ENCODE measurements at regions not wholly inside any gene's neighbourhood (a gene's known extent, or its start where the extent isn't known, plus 50 kb on each side); places are given as distances from the start of the nearest gene placed in this dataset.
A peak's percentile ranks its signal among the peaks of the same experiment; 100 is the strongest.
"Not testable (repeated sequence)": the region's sequence is repeated elsewhere in the genome, so short reads cannot be mapped to it uniquely, and the experiment has no call there.

DNA sequence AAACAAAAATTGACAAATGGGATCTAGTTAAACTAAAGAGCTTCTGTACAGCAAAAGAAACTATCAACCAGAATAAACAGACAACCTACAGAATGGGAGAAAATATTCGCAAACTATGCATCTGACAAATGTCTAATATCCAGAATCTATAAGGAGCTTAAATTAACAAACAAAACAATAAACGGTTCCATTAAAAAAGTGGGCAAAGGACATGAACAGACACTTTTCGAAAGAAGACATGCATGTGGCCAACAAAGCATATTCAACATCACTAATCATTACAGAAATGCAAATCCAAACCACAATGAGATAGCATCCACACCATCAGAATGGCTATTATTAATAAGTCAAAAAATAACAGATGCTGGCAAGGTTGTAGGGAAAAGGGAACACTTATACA lies 50.5 kb upstream of the MED13L start:
- DNase-seq = not testable (repeated sequence)

DNA sequence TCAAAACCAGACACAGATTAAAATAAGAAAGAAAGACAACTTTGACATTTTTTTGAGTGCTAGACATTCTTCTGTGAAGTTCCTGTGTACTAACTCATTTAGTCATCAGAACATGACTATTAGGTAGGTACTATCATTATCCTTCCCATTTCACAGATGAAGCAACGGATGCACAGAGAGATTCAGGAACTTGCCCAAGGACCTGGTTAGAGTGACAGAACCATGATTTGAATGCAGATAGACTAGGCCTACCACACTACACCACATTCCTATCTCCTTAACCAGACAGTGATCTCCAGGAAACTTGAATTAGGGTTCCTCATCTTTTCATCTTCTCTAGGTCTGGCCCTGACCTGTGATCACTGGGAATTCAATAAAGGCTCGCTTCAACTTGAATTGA lies 54.4 kb upstream of the MED13L start:
- DNase-seq = no peak

DNA sequence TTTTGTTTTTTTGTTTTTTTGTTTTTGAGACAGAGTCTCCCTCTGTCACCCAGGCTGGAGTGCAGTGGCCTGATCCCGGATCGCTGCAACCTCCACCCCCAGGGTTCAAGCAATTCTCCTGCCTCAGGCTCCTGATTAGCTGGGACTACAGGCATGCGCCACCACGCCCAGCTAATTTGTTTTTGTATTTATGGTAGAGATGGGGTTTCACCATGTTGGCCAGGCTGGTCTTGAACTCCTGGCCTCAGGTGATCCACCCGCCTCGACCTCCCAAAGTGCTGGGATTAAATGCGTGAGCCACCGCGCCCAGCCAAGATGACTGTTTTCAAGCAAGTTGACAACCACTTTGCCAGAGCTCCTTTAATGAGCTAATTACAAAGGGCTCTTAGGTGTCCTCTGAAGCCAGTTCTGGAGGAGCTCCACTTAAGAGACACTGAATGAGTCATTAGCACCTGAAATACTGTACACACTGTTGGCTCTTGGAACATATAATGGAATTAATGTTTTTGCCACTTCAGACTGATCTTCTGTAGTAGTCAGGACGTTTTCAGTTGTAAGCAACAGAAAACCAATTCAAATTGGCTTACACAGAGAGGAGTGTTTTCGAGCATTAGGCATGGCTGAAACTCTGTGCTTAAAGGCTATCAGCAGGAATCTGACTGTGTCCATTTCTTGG lies 55.4 kb upstream of the MED13L start:
- DNase-seq = no peak

DNA sequence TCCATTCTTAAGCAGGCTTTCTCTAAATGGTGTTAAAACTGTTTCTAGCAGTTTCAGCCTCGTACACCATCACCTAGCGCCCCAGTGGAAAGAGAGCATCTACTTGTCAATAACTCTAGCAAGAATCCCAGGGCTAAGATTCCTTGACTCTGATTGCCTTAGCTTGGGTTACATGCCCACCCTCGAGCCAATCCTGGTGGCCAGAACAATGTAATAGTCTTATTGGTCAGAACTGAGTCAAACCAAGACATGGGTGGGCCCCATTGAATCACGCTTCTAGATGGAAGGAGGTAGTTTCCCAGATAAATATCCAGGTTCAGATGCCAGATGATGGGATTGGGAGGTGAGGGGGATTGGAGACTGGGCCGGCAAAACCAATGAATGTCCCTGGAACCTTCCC lies 55.9 kb upstream of the MED13L start:
- DNase-seq = no peak

DNA sequence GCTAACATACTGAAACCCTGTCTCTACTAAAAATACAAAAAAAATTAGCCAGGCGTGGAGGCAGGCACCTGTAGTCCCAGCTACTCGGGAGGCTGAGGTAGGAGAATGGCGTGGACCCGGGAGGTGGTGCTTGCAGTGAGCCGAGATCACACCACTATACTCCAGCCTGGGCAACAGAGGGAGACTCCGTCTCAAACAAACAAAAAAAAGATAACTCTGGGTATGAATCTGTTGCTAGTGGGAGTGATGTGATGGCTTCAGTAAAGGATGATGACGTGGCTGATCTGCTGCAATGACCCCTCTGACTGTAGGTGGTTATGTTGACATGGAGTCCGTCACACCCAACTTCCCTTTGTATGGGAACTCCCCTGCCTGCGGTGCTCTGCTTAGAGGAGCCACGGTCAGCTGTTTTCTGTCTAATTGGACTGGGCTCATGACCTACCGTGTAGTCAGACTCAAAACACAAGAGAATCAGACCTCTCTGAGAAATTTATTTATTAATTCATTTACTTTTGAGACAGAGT lies 59.1 kb upstream of the MED13L start:
- no peak for DNase-seq

DNA sequence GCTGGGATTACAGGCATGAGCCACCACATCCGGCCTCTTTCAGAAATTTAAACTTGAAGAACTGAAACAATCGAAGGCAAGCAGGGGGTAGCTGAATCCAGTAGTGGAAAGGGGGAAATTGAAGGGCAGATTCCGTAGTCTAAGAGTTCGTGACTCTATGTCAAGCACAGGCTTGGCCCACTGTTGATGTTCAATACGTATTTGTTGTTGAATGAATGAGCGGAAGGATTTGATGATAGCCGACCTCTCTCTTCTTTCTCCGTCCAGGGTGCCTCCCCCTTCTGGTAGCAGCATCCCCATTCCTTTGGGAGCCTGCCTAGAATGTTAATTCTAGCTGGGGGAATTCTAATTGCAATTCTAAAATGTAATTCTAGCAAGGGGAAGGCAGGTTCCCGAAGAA lies 59.8 kb upstream of the MED13L start:
- no peak for DNase-seq

DNA sequence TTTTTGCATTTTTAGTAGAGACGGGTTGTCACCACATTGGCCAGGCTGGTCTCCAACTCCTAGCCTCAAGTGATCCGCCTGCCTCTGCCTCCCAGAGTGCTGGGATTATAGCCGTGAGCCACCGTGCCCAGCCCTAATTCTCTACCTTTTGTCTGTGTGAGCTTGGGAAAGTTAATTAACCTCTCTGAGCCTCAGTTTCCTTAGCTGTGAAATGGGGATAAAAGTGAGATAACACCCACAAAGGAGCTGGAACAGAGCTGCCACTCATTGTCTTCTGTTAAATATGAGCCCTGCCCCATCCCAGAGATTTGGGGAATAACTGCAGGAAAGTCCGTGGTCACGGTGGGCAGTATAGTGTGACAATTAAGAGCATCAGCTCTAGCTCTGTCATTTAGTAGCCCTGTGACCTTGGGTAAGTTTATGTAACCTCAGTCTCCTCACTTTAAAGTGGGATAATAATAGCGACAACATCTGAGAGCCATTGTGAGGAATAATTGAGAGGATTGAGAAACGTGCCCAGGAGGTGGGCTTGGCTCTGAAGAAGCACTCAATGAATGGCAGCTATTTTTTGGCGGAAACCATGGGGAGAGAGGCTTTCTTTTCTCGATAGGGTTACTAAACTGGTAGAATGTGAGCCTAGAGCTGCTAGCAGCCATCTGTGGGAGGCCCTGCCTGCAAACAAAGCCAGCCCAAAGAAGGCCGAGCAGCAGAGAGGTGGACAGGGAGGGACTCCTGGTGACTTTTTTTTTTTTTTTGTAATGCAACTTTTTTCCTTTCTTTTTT lies 60.8 kb upstream of the MED13L start:
- DNase-seq = peak; percentile 12

DNA sequence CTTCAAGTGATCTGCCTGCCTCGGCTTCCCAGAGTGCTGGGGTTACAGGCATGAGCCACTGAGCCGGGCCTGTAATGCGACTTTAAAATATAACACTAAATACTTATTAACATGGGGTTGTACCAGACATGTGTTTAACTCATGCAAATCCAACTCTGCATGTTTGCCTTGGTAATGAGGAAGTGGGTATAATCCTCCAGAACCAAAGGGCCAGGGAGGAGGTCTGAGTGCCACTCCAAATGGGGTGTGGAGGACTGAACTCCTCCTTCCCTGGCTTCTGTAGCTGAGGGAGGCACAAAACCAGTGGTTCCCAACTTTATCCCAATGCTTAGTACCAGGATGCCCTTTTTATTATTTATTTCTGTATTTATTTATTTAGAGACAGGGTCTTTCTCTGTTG lies 61.6 kb upstream of the MED13L start:
- DNase-seq = no peak

DNA sequence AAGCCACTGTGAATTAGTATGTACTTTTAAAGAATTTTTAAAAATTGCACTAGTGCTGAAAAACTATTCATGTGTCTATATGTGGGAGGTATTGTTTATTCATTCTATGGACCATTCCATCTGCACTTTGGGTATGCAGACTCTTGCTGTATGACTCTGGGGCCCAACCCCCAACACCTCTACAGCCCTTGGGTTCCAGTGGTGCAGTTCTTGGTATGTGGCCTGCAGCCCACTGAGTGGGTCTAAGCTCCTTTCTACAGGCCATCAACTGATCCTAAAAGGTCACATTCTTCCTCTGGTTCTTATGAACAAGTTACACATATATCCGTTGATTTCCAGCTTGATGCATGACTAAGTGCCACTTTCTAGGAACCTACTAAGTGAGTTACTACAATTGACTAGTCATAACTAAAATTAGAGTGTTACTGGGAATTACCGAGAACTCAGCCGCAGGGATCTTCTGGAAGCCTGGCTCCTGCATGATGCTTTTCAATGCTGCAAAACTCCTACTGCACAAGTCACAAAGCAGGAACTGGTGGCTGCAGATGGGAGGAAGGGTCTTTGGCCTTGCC lies 62.4 kb upstream of the MED13L start:
- no peak for DNase-seq

DNA sequence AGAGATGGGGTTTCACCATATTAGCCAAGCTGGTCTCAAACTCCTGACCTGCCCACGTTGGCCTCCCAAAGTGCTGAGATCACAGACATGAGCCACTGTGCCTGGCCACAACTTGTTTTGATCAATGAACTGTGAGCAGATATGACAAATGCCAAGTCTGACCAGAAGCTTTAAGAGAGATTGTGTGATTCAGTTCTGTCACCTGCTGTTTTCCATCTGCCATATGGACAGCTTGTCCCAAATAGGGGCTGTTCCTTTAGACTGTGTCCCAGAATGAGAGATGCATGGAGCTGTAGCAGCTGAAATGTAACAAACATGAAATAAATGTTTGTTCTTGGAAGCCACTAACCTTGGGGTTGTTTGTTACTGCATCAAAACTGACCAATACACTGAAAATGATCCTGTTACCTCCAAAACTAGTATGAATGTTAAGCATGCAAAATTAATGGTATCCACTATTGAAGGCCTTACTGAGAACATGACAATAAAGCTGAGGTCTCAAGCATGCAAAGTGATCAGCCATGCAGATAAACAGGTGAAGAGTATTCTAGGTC lies 65.9 kb upstream of the MED13L start:
- no peak for DNase-seq

DNA sequence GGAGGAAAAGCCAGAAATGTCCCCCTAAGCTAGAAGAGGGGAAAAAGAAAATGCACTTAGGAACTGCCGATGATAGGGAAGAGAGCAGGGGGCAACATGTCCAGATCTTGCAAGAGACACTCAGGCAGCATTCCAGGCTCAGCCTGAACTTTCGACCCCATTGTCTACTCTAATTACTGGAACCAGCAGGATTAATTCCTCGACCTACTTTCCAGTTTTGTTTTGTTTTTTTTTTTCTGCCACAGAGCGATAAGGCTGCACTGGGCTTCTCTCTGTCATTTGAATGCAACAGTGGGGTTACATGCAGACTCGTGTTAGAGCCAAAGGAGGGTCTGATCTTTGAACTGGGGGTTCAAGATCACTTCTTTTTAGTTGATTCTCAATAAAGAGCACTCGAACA lies 68.7 kb upstream of the MED13L start:
- no peak for DNase-seq

DNA sequence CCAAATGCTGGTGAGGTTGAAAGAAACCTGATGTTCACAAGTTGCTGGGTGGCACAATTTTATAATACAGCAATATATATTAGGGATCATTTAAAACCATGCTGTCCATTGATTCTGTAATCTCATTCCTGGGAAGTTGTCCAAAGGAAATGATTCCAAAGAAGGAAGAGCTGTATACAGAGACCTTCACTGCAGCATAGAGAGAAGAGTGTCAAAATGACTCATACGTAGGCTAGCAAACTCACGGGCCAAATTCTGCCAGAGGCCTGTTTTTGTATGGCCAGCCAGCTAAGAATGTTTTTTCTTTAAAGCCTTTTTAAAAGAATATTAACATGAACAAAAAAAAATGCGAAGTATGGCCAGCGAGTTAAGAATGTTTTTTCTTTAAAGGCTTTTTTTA lies 69.2 kb upstream of the MED13L start:
- DNase-seq = no peak

DNA sequence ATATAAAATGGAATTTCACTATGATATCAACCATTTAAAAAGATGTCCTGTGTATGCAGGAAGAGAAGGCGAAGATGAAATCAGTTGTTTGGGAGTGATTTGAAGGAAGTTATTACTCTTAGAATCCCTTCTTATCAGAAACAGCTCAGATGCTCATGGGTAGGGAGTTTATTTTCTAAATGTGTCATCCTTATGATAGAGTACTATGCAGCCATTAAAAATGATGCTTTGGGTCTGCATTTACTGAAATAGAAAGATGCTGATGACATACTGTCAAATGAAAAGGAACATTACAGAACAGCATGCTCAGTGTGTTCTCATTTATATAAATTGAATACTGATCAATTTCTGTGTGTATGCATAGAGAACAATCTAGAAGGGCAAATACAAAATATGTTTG lies 69.8 kb upstream of the MED13L start:
- no peak for DNase-seq

DNA sequence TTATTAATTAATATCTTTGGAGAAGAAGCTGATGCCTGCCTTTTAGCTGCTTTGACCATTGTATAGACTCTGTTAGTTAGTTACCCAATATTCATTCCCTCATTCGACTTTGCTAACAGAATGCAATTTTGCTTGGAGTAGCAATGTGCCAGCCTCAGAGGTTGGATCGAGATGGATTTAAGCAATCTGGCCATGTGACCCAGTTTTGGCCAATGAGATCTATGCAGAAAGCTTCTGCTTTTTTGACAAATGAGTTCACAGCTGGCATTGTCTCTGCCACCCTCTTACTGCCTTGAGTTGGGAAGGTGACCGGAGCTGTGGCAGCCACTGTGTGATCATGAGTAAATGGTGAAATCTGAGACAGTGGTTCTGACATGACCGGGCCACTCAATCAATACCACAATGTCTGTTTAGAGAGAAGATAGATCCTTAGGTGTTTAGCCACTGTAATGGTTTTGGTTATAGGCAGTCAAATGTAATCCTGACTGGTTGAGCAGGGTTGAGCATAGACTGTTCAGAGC lies 74.9 kb upstream of the MED13L start:
- DNase-seq = no peak

DNA sequence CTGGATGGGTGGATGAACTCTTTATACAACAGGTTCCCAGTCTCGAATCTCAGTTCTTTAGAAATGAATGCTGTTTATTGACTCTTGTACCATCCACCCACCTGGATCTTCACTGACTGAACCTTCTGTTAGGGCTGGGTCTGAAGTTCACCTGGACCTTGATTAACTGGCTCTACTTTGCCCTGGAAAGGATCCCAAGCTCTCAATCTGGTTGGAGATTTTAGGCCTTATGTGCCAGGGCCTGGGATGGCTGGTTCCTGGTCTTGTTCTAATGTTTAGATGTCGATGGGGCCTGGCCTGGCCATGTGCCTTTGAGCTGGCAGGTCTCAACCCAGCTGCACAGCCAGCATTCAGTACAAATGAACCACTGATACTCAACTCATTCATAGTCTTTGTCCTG lies 76.5 kb upstream of the MED13L start:
- no peak for DNase-seq

DNA sequence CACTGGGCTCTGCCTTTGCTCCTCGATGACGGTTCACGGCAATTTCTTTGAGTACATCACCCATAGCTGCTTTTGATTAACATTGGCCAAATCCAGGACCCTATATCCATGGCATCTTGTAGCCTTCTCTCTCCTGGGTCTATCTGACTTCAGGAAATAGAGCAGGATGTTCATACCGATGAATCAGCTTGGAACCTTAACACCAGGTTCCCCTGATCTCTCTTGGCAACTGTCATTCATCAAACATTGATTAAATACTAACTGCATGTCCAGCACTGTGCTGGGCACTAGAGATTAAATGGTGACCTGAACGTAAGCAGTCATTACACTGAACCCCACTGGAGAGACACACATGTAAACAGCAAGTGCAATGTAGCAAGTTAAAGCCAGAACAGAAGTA lies 77.0 kb upstream of the MED13L start:
- DNase-seq = no peak

DNA sequence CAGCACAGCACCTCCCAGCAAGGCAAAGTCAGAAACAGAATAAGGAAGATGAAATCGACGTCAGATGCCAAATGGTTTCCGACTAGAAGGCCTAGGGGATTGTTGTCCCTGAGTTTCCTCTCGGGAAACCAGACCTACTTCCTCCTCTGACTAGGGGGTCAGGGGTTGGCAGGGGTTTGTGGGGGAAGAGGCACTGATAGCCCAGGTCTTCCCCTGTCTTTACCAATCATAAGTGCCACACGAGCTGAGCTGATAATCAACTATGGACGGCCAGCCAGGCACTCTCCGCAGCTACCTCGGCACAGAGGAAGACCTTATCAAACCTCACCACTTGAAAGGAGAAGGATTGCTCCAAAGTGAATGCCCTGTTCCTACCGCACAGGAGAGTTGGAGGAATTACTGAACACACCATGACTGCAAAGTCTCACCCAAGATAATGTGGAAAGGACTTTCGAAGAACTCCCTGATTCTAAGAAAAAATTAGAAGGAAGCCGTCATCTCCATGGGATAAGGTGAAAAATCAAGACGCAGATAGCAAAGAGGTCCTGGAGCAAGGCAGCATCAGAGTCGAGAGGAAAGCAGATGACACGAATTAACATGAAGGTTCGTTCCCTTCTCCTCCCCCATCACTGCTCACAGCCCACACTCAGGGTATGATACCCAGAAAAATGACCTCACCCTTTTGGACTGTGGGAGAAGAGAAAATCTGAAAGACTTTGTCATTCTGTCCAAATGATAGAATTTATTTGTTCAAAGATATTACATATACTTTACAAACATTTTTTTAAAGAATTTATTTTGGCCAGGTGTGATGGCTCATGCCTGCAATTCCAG lies 77.7 kb upstream of the MED13L start:
- DNase-seq = no peak

DNA sequence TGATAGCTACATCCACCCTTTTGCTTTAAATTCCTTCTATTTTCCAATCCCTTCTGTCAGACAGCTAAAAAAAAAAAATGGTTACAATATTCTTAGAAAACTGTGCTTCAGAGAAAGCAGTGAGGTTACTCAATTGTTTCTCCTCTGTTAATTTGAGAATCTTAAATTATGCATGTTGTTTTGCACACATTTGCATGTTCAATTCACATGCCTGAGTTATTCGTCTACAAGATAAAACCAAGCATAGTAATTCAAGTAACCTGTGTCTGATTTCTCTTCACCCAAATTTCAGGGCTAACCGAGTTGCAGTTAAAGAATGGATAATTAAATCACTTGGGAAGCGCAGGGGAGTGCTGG lies 81.0 kb upstream of the MED13L start:
- no peak for DNase-seq

DNA sequence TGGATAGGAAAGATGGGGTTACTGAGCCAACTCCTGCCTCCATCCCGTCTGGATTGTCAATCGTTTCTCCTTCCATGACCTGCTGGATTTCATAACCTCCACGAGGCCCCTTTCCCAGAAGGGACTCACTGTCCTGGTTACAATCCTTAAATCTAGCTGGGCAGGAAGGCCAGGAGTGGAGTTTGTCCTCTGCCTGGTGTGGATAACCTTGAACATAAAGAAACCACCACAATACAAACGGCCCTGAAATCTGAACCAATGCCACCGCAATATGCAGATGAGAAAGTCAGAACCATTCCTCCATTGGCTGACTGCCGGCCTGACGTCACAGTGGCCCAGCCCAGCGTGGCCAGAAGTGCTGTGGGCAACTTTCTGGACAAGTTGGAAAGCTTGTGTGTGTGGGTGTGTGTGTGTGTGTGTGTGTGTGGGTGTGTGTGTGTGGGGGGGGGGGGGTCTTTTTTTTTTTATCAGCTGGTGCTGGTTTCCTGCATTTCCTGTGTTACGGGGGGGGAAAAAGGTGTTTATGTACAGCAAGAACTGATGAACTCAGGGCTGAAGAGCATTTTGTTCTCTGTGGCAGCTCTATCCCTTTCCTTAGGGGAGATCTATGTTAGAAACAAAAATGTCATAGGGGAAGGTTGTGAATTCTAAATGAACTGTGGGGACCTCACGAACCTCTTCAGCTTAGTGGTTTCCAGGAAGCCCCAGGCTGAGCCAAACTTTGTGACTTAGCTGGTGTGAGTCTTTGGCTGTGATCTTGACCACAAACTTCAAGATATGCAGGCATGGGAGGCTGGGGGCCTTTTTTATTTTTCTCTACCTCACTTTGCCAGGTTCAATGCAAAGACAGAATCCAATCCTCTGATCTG lies 81.6 kb upstream of the MED13L start:
- peak; percentile 59 for DNase-seq

DNA sequence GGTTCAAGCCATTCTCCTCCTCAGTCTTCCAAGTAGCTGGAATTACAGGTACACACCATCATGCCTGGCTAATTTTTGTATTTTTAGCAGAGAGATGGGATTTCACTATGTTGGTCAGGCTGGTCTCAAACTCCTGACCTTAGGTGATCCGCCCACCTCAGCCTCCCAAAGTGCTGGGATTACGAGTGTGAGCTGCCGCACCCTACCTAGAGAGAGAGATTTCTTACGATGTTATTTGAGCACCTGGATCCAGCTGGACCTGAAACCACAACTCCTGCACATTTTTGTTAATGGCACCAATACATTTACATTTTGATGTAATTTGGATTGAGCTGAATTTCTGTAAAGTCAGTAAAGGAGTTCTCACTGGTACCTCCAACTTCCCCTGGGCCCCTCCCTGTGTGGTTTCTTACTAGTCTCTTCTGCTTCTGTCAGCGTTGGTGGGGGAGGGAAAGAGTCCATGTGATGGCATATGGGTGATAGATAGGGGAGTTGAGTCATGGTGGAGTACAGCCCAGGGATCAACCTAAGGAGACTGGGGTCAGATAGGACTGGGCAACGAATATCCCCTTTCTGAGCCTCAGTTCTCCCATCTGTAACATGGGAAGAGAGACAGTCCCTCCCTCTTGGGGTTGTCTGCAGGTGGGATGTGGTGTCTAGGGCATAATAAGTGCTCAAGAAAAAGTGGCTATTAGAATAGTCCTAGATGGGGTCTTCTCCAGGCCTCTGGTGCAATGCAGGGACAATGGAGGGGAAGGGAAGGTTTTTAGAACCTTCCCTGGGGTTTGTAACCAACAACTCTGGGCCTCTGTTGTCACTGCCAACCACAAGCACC lies 83.3 kb upstream of the MED13L start:
- no peak for DNase-seq

All from NCI-H2227 treated with DMSO at 0.1 percent for 48 hours (cell line).